ENCODE measurements at regions not wholly inside any gene's neighbourhood (a gene's known extent, or its start where the extent isn't known, plus 50 kb on each side); places are given as distances from the start of the nearest gene placed in this dataset.
A peak's percentile ranks its signal among the peaks of the same experiment; 100 is the strongest.

GRCh38 chr16:86991679-86992078 lies 325.5 kb downstream of the C16orf95 start:
- peaks cover 19% of the 10 kb centered on the region for H3K4me1 ChIP-seq (ENCODE audit: insufficient read depth)
- in situ Hi-C loops (cut with MboI): no loop called here
- no peaks in the 10 kb centered on the region for H3K9me2 ChIP-seq (ENCODE audit: insufficient read depth)
- H3F3A ChIP-seq (ENCODE audit: insufficient read depth): peaks cover 16% of the 10 kb centered on the region
- H3K9me3 ChIP-seq (ENCODE audit: low read depth): no peaks in the 10 kb centered on the region
- no peak overlapping the region for H3K27ac ChIP-seq
- no peaks in the 10 kb centered on the region for H4K20me1 ChIP-seq (ENCODE audit: insufficient read depth)
- H3K79me2 ChIP-seq (ENCODE audit: insufficient read depth): no peaks in the 10 kb centered on the region
- H3K27me3 ChIP-seq (replicated peaks; ENCODE audit: insufficient read depth): peaks cover 8% of the 10 kb centered on the region
- DNase-seq: peak; percentile 68
- H3K36me3 ChIP-seq (ENCODE audit: low read depth): no peaks in the 10 kb centered on the region
- H3K4me2 ChIP-seq (ENCODE audit: unreplicated experiment): no peak overlapping the region
- TF ChIP-seq EZH2phosphoT487 (IDR thresholded peaks at IDR 0.05; ENCODE audit: insufficient read depth, low read depth): no peak
- no peak for TF ChIP-seq EZH2 (IDR thresholded peaks at IDR 0.05; ENCODE audit: insufficient read depth, poor library complexity, severe bottlenecking)
- H3K4me3 ChIP-seq: no peak overlapping the region
- H3K9ac ChIP-seq: no peak overlapping the region
- WGBS, 2 experiments (ENCODE audit: low coverage in 1 of 2, low lambda C conversion rate in 2 of 2, missing lambda C conversion rate in 2 of 2): 38 to 40% methylated on average over 4 of the region's 4 CpGs
- no peak overlapping the region for H2AFZ ChIP-seq

- Histone ChIP-seq H3F3A (ENCODE audit: insufficient read depth) (peaks cover 16% of the 10 kb centered on the region), H3K4me1 (ENCODE audit: insufficient read depth) (peaks cover 19% of the 10 kb centered on the region), H3K27me3 (replicated peaks; ENCODE audit: insufficient read depth) (peaks cover 9% of the 10 kb centered on the region), H3K4me2 (ENCODE audit: unreplicated experiment) (no peak overlapping the region), H3K36me3 (ENCODE audit: low read depth) (no peaks in the 10 kb centered on the region), H2AFZ (no peak overlapping the region), H4K20me1 (ENCODE audit: insufficient read depth) (no peaks in the 10 kb centered on the region), H3K79me2 (ENCODE audit: insufficient read depth) (no peaks in the 10 kb centered on the region), H3K9me3 (ENCODE audit: low read depth) (no peaks in the 10 kb centered on the region), H3K9ac (no peak overlapping the region), H3K9me2 (ENCODE audit: insufficient read depth) (no peaks in the 10 kb centered on the region), H3K27ac (no peak overlapping the region), H3K4me3 (no peak overlapping the region)
- in situ Hi-C loops (cut with MboI): no loop called here
- peak; percentile 20 for DNase-seq
- 78 to 85% methylated on average over 5 of the region's 5 CpGs for WGBS, 2 experiments (ENCODE audit: low coverage in 1 of 2, low lambda C conversion rate in 2 of 2, missing lambda C conversion rate in 2 of 2)
- TF ChIP-seq EZH2phosphoT487 (IDR thresholded peaks at IDR 0.05; ENCODE audit: insufficient read depth, low read depth) (no peak), EZH2 (IDR thresholded peaks at IDR 0.05; ENCODE audit: insufficient read depth, poor library complexity, severe bottlenecking) (no peak)
Observed at GRCh38 chr16:86992587-86992986, 324.6 kb downstream of the C16orf95 start.

DNA sequence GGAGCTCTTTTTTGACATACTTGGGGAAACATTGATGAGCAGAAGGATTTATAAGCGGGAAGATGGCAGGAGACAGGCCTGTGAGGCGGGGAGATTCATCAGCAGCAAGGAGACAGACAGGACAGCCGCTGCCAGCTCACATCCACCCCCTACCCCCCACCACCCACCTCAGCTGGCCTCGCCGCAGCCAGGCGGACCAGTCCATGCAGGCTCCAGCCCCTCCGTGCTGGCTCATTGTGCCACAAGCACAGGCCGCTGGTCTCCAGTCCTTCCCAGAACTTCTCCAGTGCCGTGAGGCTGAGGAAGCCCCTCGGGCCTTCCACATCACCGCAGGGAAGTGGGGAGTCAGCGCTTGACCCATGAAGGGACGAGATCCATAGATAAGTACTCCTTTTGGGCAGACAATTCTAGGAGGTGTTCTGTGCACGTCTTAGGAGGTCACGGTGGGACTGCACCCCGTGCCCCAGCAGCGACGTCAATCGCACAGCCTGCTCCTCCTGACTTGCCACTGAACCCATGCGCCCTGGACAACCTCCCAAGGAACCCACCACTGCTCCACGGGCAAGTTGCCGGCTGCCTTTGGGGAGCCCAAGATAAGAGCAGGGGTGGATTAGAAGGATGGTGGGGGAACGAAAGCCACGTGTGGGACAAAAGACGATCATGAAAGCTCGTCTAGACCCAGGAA lies 323.6 kb downstream of the C16orf95 start:
- WGBS, 2 experiments (ENCODE audit: low coverage in 1 of 2, low lambda C conversion rate in 2 of 2, missing lambda C conversion rate in 2 of 2): 95 to 96% methylated on average over 25 to 26 of the region's 26 CpGs
- Histone ChIP-seq H2AFZ (no peak overlapping the region), H3K9me2 (ENCODE audit: insufficient read depth) (no peaks in the 10 kb centered on the region), H3K4me3 (no peak overlapping the region), H3K9ac (no peak overlapping the region), H3K36me3 (ENCODE audit: low read depth) (no peaks in the 10 kb centered on the region), H3K27me3 (replicated peaks; ENCODE audit: insufficient read depth) (peaks cover 9% of the 10 kb centered on the region), H3K27ac (no peak overlapping the region), H3K9me3 (ENCODE audit: low read depth) (no peaks in the 10 kb centered on the region), H3K4me2 (ENCODE audit: unreplicated experiment) (no peak overlapping the region), H3K79me2 (ENCODE audit: insufficient read depth) (no peaks in the 10 kb centered on the region), H4K20me1 (ENCODE audit: insufficient read depth) (no peaks in the 10 kb centered on the region), H3K4me1 (ENCODE audit: insufficient read depth) (peaks cover 19% of the 10 kb centered on the region), H3F3A (ENCODE audit: insufficient read depth) (peaks cover 16% of the 10 kb centered on the region)
- in situ Hi-C loops (cut with MboI): no loop called here
- TF ChIP-seq EZH2phosphoT487 (IDR thresholded peaks at IDR 0.05; ENCODE audit: insufficient read depth, low read depth) (no peak), EZH2 (IDR thresholded peaks at IDR 0.05; ENCODE audit: insufficient read depth, poor library complexity, severe bottlenecking) (no peak)
- no peak for DNase-seq

GRCh38 chr16:86994215-86994614 lies 323.0 kb downstream of the C16orf95 start:
- peak overlapping the region; percentile 76 for H3K4me2 ChIP-seq (ENCODE audit: unreplicated experiment)
- H3K27me3 ChIP-seq (replicated peaks; ENCODE audit: insufficient read depth): peaks cover 9% of the 10 kb centered on the region
- peaks cover 19% of the 10 kb centered on the region for H3K4me1 ChIP-seq (ENCODE audit: insufficient read depth)
- peak overlapping the region; percentile 28; the same call in 1 of the 2 replicates for H3K27ac ChIP-seq
- no peaks in the 10 kb centered on the region for H3K9me2 ChIP-seq (ENCODE audit: insufficient read depth)
- H3K79me2 ChIP-seq (ENCODE audit: insufficient read depth): no peaks in the 10 kb centered on the region
- H3K9ac ChIP-seq: no peak overlapping the region
- no peak for DNase-seq
- peaks cover 16% of the 10 kb centered on the region for H3F3A ChIP-seq (ENCODE audit: insufficient read depth)
- no peaks in the 10 kb centered on the region for H3K36me3 ChIP-seq (ENCODE audit: low read depth)
- no peak overlapping the region for H2AFZ ChIP-seq
- 0 out of 2 replicates have a peak overlapping the region, but pooled peaks have one; percentile 51 for H3K4me3 ChIP-seq
- no peaks in the 10 kb centered on the region for H3K9me3 ChIP-seq (ENCODE audit: low read depth)
- in situ Hi-C loops (cut with MboI): no loop called here
- H4K20me1 ChIP-seq (ENCODE audit: insufficient read depth): no peaks in the 10 kb centered on the region
- TF ChIP-seq EZH2 (IDR thresholded peaks at IDR 0.05; ENCODE audit: insufficient read depth, poor library complexity, severe bottlenecking) (no peak), EZH2phosphoT487 (IDR thresholded peaks at IDR 0.05; ENCODE audit: insufficient read depth, low read depth) (no peak)
- WGBS, 2 experiments (ENCODE audit: low coverage in 1 of 2, low lambda C conversion rate in 2 of 2, missing lambda C conversion rate in 2 of 2): 50 to 53% methylated on average over 3 of the region's 3 CpGs

Measured in GM23248 (cell line).